ENCODE measurements at regions not wholly inside any gene's neighbourhood (a gene's known extent, or its start where the extent isn't known, plus 50 kb on each side); places are given as distances from the start of the nearest gene placed in this dataset.

GRCh38 chr5:155836089-155836803, 490.7 kb upstream of the SGCD start:
- FAIRE-seq (no peak), DNase-seq (ENCODE audit: low read depth) (no peak)
- no peaks in the 10 kb centered on the region for H3K36me3 ChIP-seq (ENCODE audit: control insufficient read depth, insufficient read depth, low read length)
- no peak overlapping the region for H3K4me3 ChIP-seq (ENCODE audit: low read depth, low read length)
- H3K27me3 ChIP-seq (ENCODE audit: control insufficient read depth, insufficient read depth, low read length): no peaks in the 10 kb centered on the region
- TF ChIP-seq CTCF (IDR thresholded peaks at IDR 0.05; ENCODE audit: insufficient read depth, low read length, severe bottlenecking): no peak

- no peak for TF ChIP-seq CTCF (IDR thresholded peaks at IDR 0.05; ENCODE audit: insufficient read depth, low read length, severe bottlenecking)
Observed at GRCh38 chr5:155838394-155838793, 488.6 kb upstream of the SGCD start.

GRCh38 chr5:155839251-155840037, 487.5 kb upstream of the SGCD start:
- FAIRE-seq (no peak), DNase-seq (ENCODE audit: low read depth) (no peak)
- no peak overlapping the region for H3K4me3 ChIP-seq (ENCODE audit: low read depth, low read length)
- no peak for TF ChIP-seq CTCF (IDR thresholded peaks at IDR 0.05; ENCODE audit: insufficient read depth, low read length, severe bottlenecking)
- no peaks in the 10 kb centered on the region for H3K36me3 ChIP-seq (ENCODE audit: control insufficient read depth, insufficient read depth, low read length)
- H3K27me3 ChIP-seq (ENCODE audit: control insufficient read depth, insufficient read depth, low read length): no peaks in the 10 kb centered on the region

More at GRCh38 chr5:155838394-155838793, 488.6 kb upstream of the SGCD start:
- FAIRE-seq: no peak
- no peak for DNase-seq (ENCODE audit: low read depth)
- H3K36me3 ChIP-seq (ENCODE audit: control insufficient read depth, insufficient read depth, low read length): no peaks in the 10 kb centered on the region
- no peak overlapping the region for H3K4me3 ChIP-seq (ENCODE audit: low read depth, low read length)
- H3K27me3 ChIP-seq (ENCODE audit: control insufficient read depth, insufficient read depth, low read length): no peaks in the 10 kb centered on the region

GRCh38 chr5:155844542-155844941, 482.4 kb upstream of the SGCD start:
- H3K4me3 ChIP-seq (ENCODE audit: low read depth, low read length): no peak overlapping the region
- DNase-seq (ENCODE audit: low read depth) (no peak), FAIRE-seq (no peak)
- no peak for TF ChIP-seq CTCF (IDR thresholded peaks at IDR 0.05; ENCODE audit: insufficient read depth, low read length, severe bottlenecking)
- H3K27me3 ChIP-seq (ENCODE audit: control insufficient read depth, insufficient read depth, low read length): no peaks in the 10 kb centered on the region
- H3K36me3 ChIP-seq (ENCODE audit: control insufficient read depth, insufficient read depth, low read length): no peaks in the 10 kb centered on the region

GRCh38 chr5:155850370-155850769, 476.6 kb upstream of the SGCD start:
- TF ChIP-seq CTCF (IDR thresholded peaks at IDR 0.05; ENCODE audit: insufficient read depth, low read length, severe bottlenecking): no peak
- H3K4me3 ChIP-seq (ENCODE audit: low read depth, low read length): no peak overlapping the region
- FAIRE-seq: no peak

More at GRCh38 chr5:155850370-155850769, 476.6 kb upstream of the SGCD start:
- H3K27me3 ChIP-seq (ENCODE audit: control insufficient read depth, insufficient read depth, low read length): no peaks in the 10 kb centered on the region
- DNase-seq (ENCODE audit: low read depth): no peak
- H3K36me3 ChIP-seq (ENCODE audit: control insufficient read depth, insufficient read depth, low read length): no peaks in the 10 kb centered on the region

Measured in bronchial epithelial cell (primary cell).